H1 (cell line): ENCODE measurements at regions not wholly inside any gene's neighbourhood (a gene's known extent, or its start where the extent isn't known, plus 50 kb on each side); places are given as distances from the start of the nearest gene placed in this dataset.

ENCODE experiments used
- CTCF ChIA-PET: fragments of 300-600 bp; sonication (Branson Sonifier 250); formaldehyde crosslinking; loops from one replicate; lab custom pipeline; 2021; ENCODE audit not compliant: partially characterized antibody; lab: Charles Lee
- POLR2A ChIA-PET: fragments of 300-600 bp; sonication (Branson Sonifier 250); formaldehyde crosslinking; loops from one replicate; lab custom pipeline; 2021; ENCODE audit warnings: inconsistent platforms; ENCODE audit not compliant: partially characterized antibody; lab: Charles Lee
- DNase-seq, 2 experiments: peaks; one replicate each; pipeline versions ENCODE4 v3.0.0 to v3.0.0-alpha.2; 2010 to 2022; ENCODE audit warnings: low spot score in 2 of 2, low read depth in 1 of 2, mixed read lengths in 1 of 2
- FAIRE-seq: peaks from 2 replicates; lab custom pipeline; 2011; peaks lifted over from hg19 to GRCh38; lab: Jason Lieb, UNC
- H2AFZ ChIP-seq: 2 replicates; pipeline ENCODE4 v1.8.1; 2012; ENCODE audit warnings: low read length, inconsistent platforms
- H2AK5ac ChIP-seq: 2 replicates; pipeline ENCODE4 v1.6.1; 2013; ENCODE audit warnings: low read depth, low read length
- H2BK120ac ChIP-seq: replicated peaks from 2 replicates; pipeline ENCODE3; 2013; ENCODE audit warnings: low read depth, low read length, inconsistent platforms
- H2BK12ac ChIP-seq: 2 replicates; pipeline ENCODE4 v1.6.1; 2013; ENCODE audit warnings: low read depth, low read length
- H2BK15ac ChIP-seq: 2 replicates; pipeline ENCODE4 v1.6.1; 2013; ENCODE audit warnings: low read length
- H2BK20ac ChIP-seq: 2 replicates; pipeline ENCODE4 v1.6.1; 2013; ENCODE audit warnings: low read length
- H2BK5ac ChIP-seq: 2 replicates; pipeline ENCODE4 v1.6.1; 2013; ENCODE audit warnings: low read depth, low read length
- H3K14ac ChIP-seq: 2 replicates; pipeline ENCODE4 v1.6.1; 2013; ENCODE audit warnings: inconsistent platforms; ENCODE audit not compliant: insufficient read length
- H3K18ac ChIP-seq: 2 replicates; pipeline ENCODE4 v1.6.1; 2013; ENCODE audit warnings: low read length; ENCODE audit errors: extremely low read depth
- H3K23ac ChIP-seq: 2 replicates; pipeline ENCODE4 v1.6.1; 2013; ENCODE audit warnings: inconsistent platforms; ENCODE audit not compliant: insufficient read length
- H3K23me2 ChIP-seq: 2 replicates; pipeline ENCODE4 v1.6.1; 2013; ENCODE audit warnings: low read depth, low read length
- H3K27ac ChIP-seq: 2 replicates; pipeline ENCODE4 v1.6.1; 2011; ENCODE audit warnings: low read depth, low read length, inconsistent platforms
- H3K27me3 ChIP-seq, 4 experiments: replicated peaks in 1 of 4; 1 replicate in 1 of 4; 2 replicates in 3 of 4; pipeline versions ENCODE4 v1.6.1 to v1.8.1; 2011 to 2013; ENCODE audit warnings: low read length in 3 of 4, mild to moderate bottlenecking in 3 of 4, inconsistent platforms in 2 of 4, mixed read lengths in 2 of 4, moderate library complexity in 1 of 4; ENCODE audit not compliant: control insufficient read depth in 3 of 4, insufficient read depth in 3 of 4; ENCODE audit errors: extremely low read depth in 1 of 4
- H3K36me3 ChIP-seq, 4 experiments: 2 replicates each; pipeline versions ENCODE4 v1.6.1 to v1.8.1; 2011 to 2013; ENCODE audit warnings: mild to moderate bottlenecking in 4 of 4, low read length in 3 of 4, moderate library complexity in 2 of 4, control low read depth in 1 of 4, inconsistent platforms in 1 of 4; ENCODE audit not compliant: insufficient read depth in 4 of 4, control insufficient read depth in 2 of 4
- H3K4ac ChIP-seq: replicated peaks from 2 replicates; pipeline ENCODE3; 2013; ENCODE audit warnings: low read length, low read depth, mixed read lengths, inconsistent platforms; ENCODE audit not compliant: insufficient read length
- H3K4me1 ChIP-seq, 4 experiments: replicated peaks in 1 of 4; 1 replicate in 1 of 4; 2 replicates in 3 of 4; pipeline versions ENCODE4 v1.6.1 to v1.8.1; 2011 to 2013; ENCODE audit warnings: low read length in 3 of 4, inconsistent platforms in 2 of 4, mixed read lengths in 1 of 4; ENCODE audit not compliant: insufficient read depth in 4 of 4, control insufficient read depth in 3 of 4
- H3K4me2 ChIP-seq, 2 experiments: 2 replicates each; pipeline versions ENCODE4 v1.6.1 to v1.8.1; 2011 to 2013; ENCODE audit warnings: low read depth in 2 of 2, low read length in 2 of 2, control low read depth in 1 of 2, inconsistent platforms in 1 of 2, mild to moderate bottlenecking in 1 of 2; ENCODE audit not compliant: insufficient read depth in 1 of 2
- H3K4me3 ChIP-seq, 4 experiments: fragments of 200-600, 300-600 bp in 1 of 4; sonication (generic), shearing (Covaris generic), sonication (Bioruptor Twin) in 1 of 4; 2 replicates each; pipeline versions ENCODE4 v1.5.1 to v1.8.1; 2011 to 2016; ENCODE audit warnings: low read length in 4 of 4, low read depth in 3 of 4, control low read depth in 2 of 4, inconsistent platforms in 2 of 4, mild to moderate bottlenecking in 2 of 4, mixed read lengths in 1 of 4, moderate library complexity in 1 of 4; ENCODE audit not compliant: insufficient read depth in 2 of 4; ENCODE audit errors: extremely low read depth in 1 of 4
- H3K56ac ChIP-seq: replicated peaks from 2 replicates; pipeline ENCODE3; 2013; ENCODE audit warnings: low read depth, mild to moderate bottlenecking, mixed read lengths, low read length, inconsistent platforms; ENCODE audit not compliant: insufficient read length
- H3K79me1 ChIP-seq: 2 replicates; pipeline ENCODE4 v1.6.1; 2013; ENCODE audit warnings: low read depth, low read length, control low read depth
- H3K79me2 ChIP-seq, 2 experiments: 2 replicates each; pipeline versions ENCODE4 v1.6.1 to v1.8.1; 2012 to 2013; ENCODE audit warnings: low read length in 2 of 2, mild to moderate bottlenecking in 2 of 2, inconsistent platforms in 1 of 2; ENCODE audit not compliant: insufficient read depth in 2 of 2, control insufficient read depth in 1 of 2
- H3K9ac ChIP-seq, 4 experiments: replicated peaks in 1 of 4; 1 replicate in 1 of 4; 2 replicates in 3 of 4; pipeline versions ENCODE4 v1.6.1 to v1.8.1; 2011 to 2013; ENCODE audit warnings: low read depth in 3 of 4, low read length in 3 of 4, control low read depth in 2 of 4, mild to moderate bottlenecking in 2 of 4, moderate library complexity in 2 of 4, inconsistent platforms in 1 of 4; ENCODE audit errors: extremely low read depth in 1 of 4
- H3K9me3 ChIP-seq, 2 experiments: 2 replicates each; pipeline versions ENCODE4 v1.6.1 to v1.8.1; 2012 to 2013; ENCODE audit warnings: mild to moderate bottlenecking in 2 of 2, moderate library complexity in 2 of 2, control low read depth in 1 of 2, inconsistent platforms in 1 of 2, low read depth in 1 of 2, low read length in 1 of 2, mixed read lengths in 1 of 2; ENCODE audit not compliant: insufficient read depth in 2 of 2
- H4K20me1 ChIP-seq, 2 experiments: replicated peaks in 1 of 2; 2 replicates each; pipeline versions ENCODE3 to v1.8.1; 2011 to 2013; ENCODE audit warnings: inconsistent platforms in 2 of 2, low read length in 2 of 2, mild to moderate bottlenecking in 1 of 2; ENCODE audit not compliant: insufficient read depth in 2 of 2, control insufficient read depth in 1 of 2
- H4K5ac ChIP-seq: 2 replicates; pipeline ENCODE4 v1.6.1; 2013; ENCODE audit warnings: low read length, low read depth, mixed read lengths, inconsistent platforms; ENCODE audit not compliant: insufficient read length
- H4K8ac ChIP-seq: 2 replicates; pipeline ENCODE4 v1.8.0; 2013; ENCODE audit warnings: mild to moderate bottlenecking, moderate library complexity, low read length, inconsistent platforms; ENCODE audit not compliant: insufficient read depth; ENCODE audit errors: extremely low read depth
- H4K91ac ChIP-seq: replicated peaks from 2 replicates; pipeline ENCODE3; 2013; ENCODE audit warnings: low read length, mixed read lengths, inconsistent platforms; ENCODE audit not compliant: insufficient read length
- ATF2 ChIP-seq: IDR thresholded peaks from 2 replicates; pipeline ENCODE4 v1.6.1; 2012; ENCODE audit warnings: low read length, inconsistent platforms
- FOSL1 ChIP-seq: IDR thresholded peaks from 2 replicates; pipeline ENCODE4 v1.6.1; 2011; ENCODE audit warnings: mild to moderate bottlenecking, low read depth, low read length, moderate library complexity; ENCODE audit not compliant: insufficient read depth
- JUND ChIP-seq: IDR thresholded peaks from 2 replicates; pipeline ENCODE4 v1.6.1; 2011; ENCODE audit warnings: mild to moderate bottlenecking, improper control_type of control experiment, low read length
- MAFK ChIP-seq: IDR thresholded peaks from 2 replicates; pipeline ENCODE4 v1.6.1; 2012; ENCODE audit warnings: low read depth, mild to moderate bottlenecking, improper control_type of control experiment, low read length
- PHF8 ChIP-seq: fragments of 200-600 bp; sonication (generic); conservative IDR thresholded peaks from 2 replicates; pipeline ENCODE4 v1.7.1; 2012; ENCODE audit warnings: low read depth, mild to moderate bottlenecking, inconsistent platforms, low read length, moderate library complexity
- POU5F1 ChIP-seq: IDR thresholded peaks from 2 replicates; pipeline ENCODE4 v1.6.1; 2011; ENCODE audit warnings: low read depth, mild to moderate bottlenecking, low read length, moderate library complexity
- RFX5 ChIP-seq: IDR thresholded peaks from 2 replicates; pipeline ENCODE4 v1.6.1; 2011; ENCODE audit warnings: low read depth, low read length, improper control_type of control experiment, borderline replicate concordance
- SIX5 ChIP-seq: IDR thresholded peaks from 2 replicates; pipeline ENCODE4 v1.6.1; 2011; ENCODE audit warnings: mild to moderate bottlenecking, low read depth, low read length
- ZNF274 ChIP-seq: IDR thresholded peaks from 2 replicates; pipeline ENCODE4 v1.7.0; 2012; ENCODE audit warnings: low read length, borderline replicate concordance; ENCODE audit errors: extremely low read depth
- WGBS, 2 experiments: shearing (Covaris generic) in 1 of 2; methylation state at CpG; one replicate each; pipeline versions ENCODE4 v1.1.6 to v1.1.7; 2013 to 2015; ENCODE audit warnings: low lambda C conversion rate in 2 of 2, mixed read lengths in 2 of 2, inconsistent platforms in 1 of 2, low coverage in 1 of 2, missing lambda C conversion rate in 1 of 2; ENCODE audit not compliant: insufficient replicate concordance in 2 of 2, insufficient coverage in 1 of 2, insufficient read length in 1 of 2; ENCODE audit errors: extremely low coverage in 1 of 2, missing lambda C conversion rate in 1 of 2; 5-methylcytosine and 5-hydroxymethylcytosine counted together

- Histone ChIP-seq H4K5ac (no peak overlapping the region), H3K56ac (no peak overlapping the region), H3K4me3 (no peak overlapping the region), H2AK5ac (no peak overlapping the region), H3K4me2 (no peak overlapping the region), H2BK12ac (no peak overlapping the region), H3K23me2 (no peaks in the 10 kb centered on the region), H4K91ac (no peak overlapping the region), H2BK20ac (no peak overlapping the region), H3K14ac (no peak overlapping the region), H3K23ac (no peak overlapping the region), H4K8ac (no peak overlapping the region), H2AFZ (no peak overlapping the region), H3K27me3 (no peaks in the 10 kb centered on the region), H4K20me1 (no peaks in the 10 kb centered on the region), H3K9me3 (no peaks in the 10 kb centered on the region), H2BK120ac (no peak overlapping the region), H3K4me1 (no peaks in the 10 kb centered on the region), H3K4ac (no peak overlapping the region), H3K79me2 (no peaks in the 10 kb centered on the region), H3K18ac (no peak overlapping the region), H2BK5ac (no peak overlapping the region), H2BK15ac (no peak overlapping the region), H3K36me3 (no peaks in the 10 kb centered on the region), H3K79me1 (no peaks in the 10 kb centered on the region), H3K9ac (no peak overlapping the region), H3K27ac (no peak overlapping the region)
- ChIA-PET CTCF (no interaction called here), POLR2A (no interaction called here)
- no peak for FAIRE-seq
- 87% methylated on average over 2 of the region's 2 CpGs; no CpG with 5 or more reads in 1 of the 2 experiments for WGBS, 2 experiments
- TF ChIP-seq ATF2 (no peak), ZNF274 (no peak), SIX5 (no peak), PHF8 (no peak), JUND (no peak), MAFK (no peak), FOSL1 (no peak), RFX5 (no peak), POU5F1 (no peak)
- no peak for DNase-seq
Observed at GRCh38 chr4:20326977-20327376, 75.3 kb downstream of the SLIT2 start.
